Activated naive CD8-positive, alpha-beta T cell treated with anti-CD3 and anti-CD28 coated beads for 36 hours (primary cell): ENCODE measurements at regions not wholly inside any gene's neighbourhood (a gene's known extent, or its start where the extent isn't known, plus 50 kb on each side); places are given as distances from the start of the nearest gene placed in this dataset.
"Not testable (repeated sequence)": the region's sequence is repeated elsewhere in the genome, so short reads cannot be mapped to it uniquely, and the experiment has no call there.

ENCODE experiments used
- DNase-seq: peaks from one replicate; pipeline ENCODE4 v3.0.0; 2021
- H3K27ac Mint-ChIP-seq: one replicate; pipeline ENCODE4 v1.8.0; 2022; ENCODE audit warnings: mild to moderate bottlenecking, moderate library complexity, mixed read lengths
- H3K27me3 Mint-ChIP-seq: one replicate; pipeline ENCODE4 v1.8.0; 2022; ENCODE audit warnings: mild to moderate bottlenecking, mixed read lengths
- H3K36me3 Mint-ChIP-seq: one replicate; pipeline ENCODE4 v1.8.0; 2021; ENCODE audit warnings: mild to moderate bottlenecking, mixed read lengths
- H3K4me1 Mint-ChIP-seq: one replicate; pipeline ENCODE4 v1.8.0; 2021; ENCODE audit warnings: mixed read lengths
- H3K4me3 Mint-ChIP-seq: one replicate; pipeline ENCODE4 v1.8.0; 2022; ENCODE audit warnings: mild to moderate bottlenecking, moderate library complexity, mixed read lengths
- H3K9me3 Mint-ChIP-seq: one replicate; pipeline ENCODE4 v1.8.0; 2022; ENCODE audit warnings: mixed read lengths

GRCh38 chr4:174387143-174387542 lies 103.4 kb downstream of the CEP44 start:
- H3K36me3 Mint-ChIP-seq = no peaks in the 10 kb centered on the region
- H3K27me3 Mint-ChIP-seq = no peaks in the 10 kb centered on the region
- DNase-seq = no peak
- H3K9me3 Mint-ChIP-seq = no peaks in the 10 kb centered on the region
- no peak overlapping the region for H3K27ac Mint-ChIP-seq
- H3K4me3 Mint-ChIP-seq = no peak overlapping the region
- peaks cover 2% of the 10 kb centered on the region for H3K4me1 Mint-ChIP-seq

GRCh38 chr4:174383783-174384182 lies 100.1 kb downstream of the CEP44 start:
- no peak overlapping the region for H3K4me3 Mint-ChIP-seq
- peaks cover 2% of the 10 kb centered on the region for H3K4me1 Mint-ChIP-seq
- no peaks in the 10 kb centered on the region for H3K27me3 Mint-ChIP-seq

GRCh38 chr4:174382938-174383605 lies 99.4 kb downstream of the CEP44 start:
- not testable (repeated sequence) for H3K4me1 Mint-ChIP-seq, H3K4me3 Mint-ChIP-seq, H3K27ac Mint-ChIP-seq, H3K9me3 Mint-ChIP-seq, H3K27me3 Mint-ChIP-seq, DNase-seq, H3K36me3 Mint-ChIP-seq

More at GRCh38 chr4:174383783-174384182, 100.1 kb downstream of the CEP44 start:
- Mint-ChIP-seq H3K9me3 (no peaks in the 10 kb centered on the region), H3K36me3 (no peaks in the 10 kb centered on the region), H3K27ac (no peak overlapping the region)
- DNase-seq = no peak
